Hepatocyte (in vitro differentiated cells): ENCODE measurements at regions not wholly inside any gene's neighbourhood (a gene's known extent, or its start where the extent isn't known, plus 50 kb on each side); places are given as distances from the start of the nearest gene placed in this dataset.

Experiments
- CTCF ChIP-seq: fragments of 200-600 bp; sonication (generic); IDR thresholded peaks from 2 replicates; pipeline ENCODE4 v1.5.1; 2016; ENCODE audit warnings: antibody characterized with exemption, mild to moderate bottlenecking; ENCODE audit not compliant: poor library complexity
- EZH2 ChIP-seq: fragments of 200-600 bp; sonication (generic); IDR thresholded peaks from 2 replicates; pipeline ENCODE4 v1.6.1; 2016; ENCODE audit warnings: antibody characterized with exemption, mild to moderate bottlenecking, borderline replicate concordance

- no peak for TF ChIP-seq CTCF
- no peak for TF ChIP-seq EZH2
Measured at GRCh38 chr6:145383428-145383827, 351.9 kb downstream of the EPM2A start.
